Suprapubic skin (tissue), 4 donors: ENCODE measurements at regions not wholly inside any gene's neighbourhood (a gene's known extent, or its start where the extent isn't known, plus 50 kb on each side); places are given as distances from the start of the nearest gene placed in this dataset.
"Not testable (repeated sequence)": the region's sequence is repeated elsewhere in the genome, so short reads cannot be mapped to it uniquely, and the experiment has no call there.

Source experiments
- DNase-seq, 2 donors: peaks; one replicate each; pipeline ENCODE4 v3.0.0-alpha.2; 2019; ENCODE audit warnings: low spot score in 2 of 2
- H3K27ac ChIP-seq: fragments of 200-600 bp; sonication (generic); one replicate; pipeline ENCODE4 v1.5.1; 2019
- H3K27me3 ChIP-seq: fragments of 200-600 bp; sonication (generic); one replicate; pipeline ENCODE4 v1.5.1; 2019
- H3K36me3 ChIP-seq: fragments of 200-600 bp; sonication (generic); one replicate; pipeline ENCODE4 v1.5.1; 2019
- H3K4me1 ChIP-seq: fragments of 200-600 bp; sonication (generic); one replicate; pipeline ENCODE4 v1.5.1; 2019
- H3K4me3 ChIP-seq: fragments of 200-600 bp; sonication (generic); one replicate; pipeline ENCODE4 v1.5.1; 2019; ENCODE audit warnings: mild to moderate bottlenecking
- H3K9me3 ChIP-seq: fragments of 200-600 bp; sonication (generic); one replicate; pipeline ENCODE4 v1.5.1; 2019
- EP300 ChIP-seq: sonication (generic); formaldehyde crosslinking; IDR thresholded peaks from one replicate; pipeline ENCODE4 v1.6.1; 2017; ENCODE audit warnings: antibody characterized with exemption
- POLR2A ChIP-seq, 2 donors: fragments of 450-650 bp; IDR thresholded peaks; one replicate each; pipeline ENCODE4 v1.6.1; 2017; ENCODE audit warnings: antibody characterized with exemption in 2 of 2, mild to moderate bottlenecking in 2 of 2, moderate library complexity in 2 of 2
- POLR2AphosphoS5 ChIP-seq, 3 donors: sonication (generic); formaldehyde crosslinking; IDR thresholded peaks; one replicate each; pipeline ENCODE4 v1.6.1; 2017; ENCODE audit warnings: antibody characterized with exemption in 3 of 3
- whole genome bisulfite sequencing: methylation state at CpG from one replicate; pipeline ENCODE4 v1.1.5; 2018; 5-methylcytosine and 5-hydroxymethylcytosine counted together
- TF ChIP-seq, protein P1 (sequence below), 2 donors: fragments of 200-600 bp in 1 of 2; fragments of 450-650 bp in 1 of 2; sonication (generic) in 1 of 2; IDR thresholded peaks; one replicate each; pipeline ENCODE4 v1.5.1; 2016 to 2019; ENCODE audit warnings: antibody characterized with exemption in 2 of 2, mild to moderate bottlenecking in 1 of 2, moderate library complexity in 1 of 2

DNA sequence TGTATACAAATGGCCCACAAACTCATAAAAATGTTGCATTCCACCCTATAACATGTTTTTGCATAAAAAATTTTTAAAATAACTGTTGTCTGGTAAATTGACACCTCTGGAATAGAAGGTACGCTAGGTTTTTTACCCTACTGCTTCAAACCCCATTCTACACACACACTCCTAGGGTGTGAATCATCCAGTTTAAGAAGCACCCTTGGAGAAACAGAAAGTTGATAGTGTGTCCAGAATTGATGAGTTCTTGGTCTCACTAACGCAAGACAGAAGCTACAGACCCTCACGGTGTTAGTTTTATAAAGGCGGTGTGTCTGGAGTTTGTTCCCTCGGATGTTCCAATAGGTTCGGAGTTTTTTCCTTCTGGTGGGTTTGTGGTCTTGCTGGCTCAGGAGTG is 158.5 kb downstream of the KLRB1 start:
- Histone ChIP-seq H3K4me1 (peaks cover 9% of the 10 kb centered on the region), H3K9me3 (no peaks in the 10 kb centered on the region), H3K36me3 (no peaks in the 10 kb centered on the region), H3K27me3 (no peaks in the 10 kb centered on the region), H3K4me3 (peak overlapping the region; percentile 63), H3K27ac (no peak overlapping the region)
- WGBS = 71% methylated on average over 6 of the region's 6 CpGs
- no peak for DNase-seq
- TF ChIP-seq, protein P1, sequence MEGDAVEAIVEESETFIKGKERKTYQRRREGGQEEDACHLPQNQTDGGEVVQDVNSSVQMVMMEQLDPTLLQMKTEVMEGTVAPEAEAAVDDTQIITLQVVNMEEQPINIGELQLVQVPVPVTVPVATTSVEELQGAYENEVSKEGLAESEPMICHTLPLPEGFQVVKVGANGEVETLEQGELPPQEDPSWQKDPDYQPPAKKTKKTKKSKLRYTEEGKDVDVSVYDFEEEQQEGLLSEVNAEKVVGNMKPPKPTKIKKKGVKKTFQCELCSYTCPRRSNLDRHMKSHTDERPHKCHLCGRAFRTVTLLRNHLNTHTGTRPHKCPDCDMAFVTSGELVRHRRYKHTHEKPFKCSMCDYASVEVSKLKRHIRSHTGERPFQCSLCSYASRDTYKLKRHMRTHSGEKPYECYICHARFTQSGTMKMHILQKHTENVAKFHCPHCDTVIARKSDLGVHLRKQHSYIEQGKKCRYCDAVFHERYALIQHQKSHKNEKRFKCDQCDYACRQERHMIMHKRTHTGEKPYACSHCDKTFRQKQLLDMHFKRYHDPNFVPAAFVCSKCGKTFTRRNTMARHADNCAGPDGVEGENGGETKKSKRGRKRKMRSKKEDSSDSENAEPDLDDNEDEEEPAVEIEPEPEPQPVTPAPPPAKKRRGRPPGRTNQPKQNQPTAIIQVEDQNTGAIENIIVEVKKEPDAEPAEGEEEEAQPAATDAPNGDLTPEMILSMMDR (IDR thresholded peaks at IDR 0.05) = no peak
- TF ChIP-seq EP300 = no peak
- TF ChIP-seq POLR2A (IDR thresholded peaks at IDR 0.05) = no peak
- TF ChIP-seq POLR2AphosphoS5 (IDR thresholded peaks at IDR 0.05) = no peak

DNA sequence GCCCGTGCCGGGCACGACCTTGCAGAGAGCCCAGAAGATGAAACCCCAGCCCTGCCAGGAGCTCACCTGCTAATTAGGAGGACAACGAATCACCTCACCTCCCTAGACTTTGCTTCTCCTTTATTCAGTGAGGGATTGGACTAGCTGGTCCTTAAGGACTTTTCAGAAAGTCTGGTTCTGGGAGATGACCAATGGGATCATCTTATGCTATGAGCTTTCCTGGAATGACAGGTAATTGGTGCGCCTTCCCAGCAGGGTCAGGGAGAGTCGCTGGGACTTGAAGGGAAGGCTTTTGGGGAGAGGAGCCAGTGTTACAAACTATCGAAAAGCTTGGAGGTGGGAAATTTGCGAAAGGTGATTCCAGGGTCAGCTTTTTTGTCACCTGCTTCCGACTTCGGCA is 159.1 kb downstream of the KLRB1 start:
- H3K27ac ChIP-seq, H3K4me1 ChIP-seq, H3K36me3 ChIP-seq, H3K27me3 ChIP-seq, H3K9me3 ChIP-seq, DNase-seq: not testable (repeated sequence)
- 47% methylated on average over 7 of the region's 10 CpGs for WGBS
- peak overlapping the region; percentile 63 for H3K4me3 ChIP-seq

DNA sequence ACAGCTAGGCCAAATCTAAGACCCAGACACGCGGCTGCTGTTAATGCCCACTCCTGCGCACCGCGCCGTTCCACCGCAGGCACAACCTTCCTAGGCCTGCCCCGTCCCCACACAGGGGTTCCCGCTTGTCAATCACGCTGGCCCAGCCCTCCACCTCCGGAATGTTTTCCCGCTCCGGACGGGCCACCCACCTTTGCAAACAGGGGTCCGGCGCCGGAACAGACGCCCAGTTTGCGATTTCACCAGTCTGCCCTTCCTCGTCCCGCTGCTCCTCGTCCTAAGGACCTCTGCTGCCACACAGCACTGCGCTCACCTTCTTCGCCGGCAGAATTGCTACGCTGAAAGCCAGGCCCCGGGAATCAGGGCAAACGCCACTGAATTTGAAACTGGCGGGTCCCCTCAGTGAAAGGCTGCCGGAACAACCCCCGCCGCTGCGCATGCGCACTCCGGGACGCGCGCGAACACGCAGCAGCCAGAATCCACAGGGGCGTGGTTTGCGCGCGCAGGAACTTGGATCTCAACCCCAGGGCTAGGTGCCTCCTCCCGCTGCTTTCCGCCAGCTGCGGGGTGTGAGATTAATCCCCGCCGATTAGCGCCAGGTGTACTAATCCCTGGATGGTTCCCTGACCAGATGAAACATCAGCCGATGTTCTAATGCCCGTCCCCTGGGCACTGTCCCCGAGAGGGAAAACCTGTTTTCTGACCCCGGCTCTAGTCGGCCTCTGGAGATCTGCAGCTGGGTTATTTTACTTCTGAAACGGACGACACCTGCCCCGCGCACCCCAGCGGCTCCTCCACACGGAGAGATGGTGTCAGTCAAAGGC is 159.7 kb downstream of the KLRB1 start:
- not testable (repeated sequence) for H3K9me3 ChIP-seq, H3K27ac ChIP-seq, H3K36me3 ChIP-seq, H3K27me3 ChIP-seq, H3K4me1 ChIP-seq
- WGBS = 0% methylated on average over 27 of the region's 61 CpGs
- H3K4me3 ChIP-seq = peak overlapping the region; percentile 63
- peak; percentile 91 to 94 for DNase-seq

DNA sequence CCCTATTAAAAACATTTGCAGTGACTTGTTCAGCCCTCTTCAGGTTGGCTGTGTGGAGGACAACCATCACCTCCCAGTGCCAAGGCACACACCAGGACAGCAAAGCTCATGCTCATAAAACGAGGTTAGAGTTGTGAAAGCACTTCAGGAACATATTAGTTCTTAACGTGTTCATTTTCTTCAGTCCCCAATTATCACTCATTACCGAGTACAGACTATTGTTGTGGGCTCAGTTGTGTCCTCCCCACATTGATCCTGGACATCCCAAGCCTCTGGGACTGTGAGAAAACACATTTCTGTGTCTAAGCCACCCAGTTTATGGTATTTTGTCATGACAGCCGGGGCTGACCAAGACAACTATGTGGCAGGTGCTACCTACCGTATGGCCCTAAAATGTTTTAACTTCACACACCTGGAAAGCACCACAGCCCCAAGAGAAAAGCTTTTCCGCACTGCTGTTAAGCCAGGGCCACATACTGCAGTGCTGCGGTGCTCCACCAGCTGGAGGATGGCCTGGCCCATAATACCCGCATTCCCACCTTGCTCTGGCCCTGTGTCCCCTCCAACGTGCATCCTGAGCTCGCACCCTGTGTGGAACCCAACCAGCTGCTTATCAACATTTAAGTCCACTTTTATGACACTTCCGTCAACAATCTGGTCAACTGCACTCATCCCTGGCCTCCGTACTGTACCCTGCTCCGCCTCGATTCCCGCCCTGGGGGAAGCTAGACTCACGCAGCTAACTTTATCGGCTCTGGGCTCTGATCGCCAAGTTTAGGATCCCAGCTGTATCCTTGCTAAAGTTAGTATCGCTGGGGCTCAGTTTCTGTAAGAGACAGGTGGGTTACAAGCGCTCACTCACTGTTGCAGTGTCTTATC is 160.6 kb downstream of the KLRB1 start:
- WGBS = 23% methylated on average over 17 of the region's 20 CpGs
- H3K4me3 ChIP-seq = peak overlapping the region; percentile 63

DNA sequence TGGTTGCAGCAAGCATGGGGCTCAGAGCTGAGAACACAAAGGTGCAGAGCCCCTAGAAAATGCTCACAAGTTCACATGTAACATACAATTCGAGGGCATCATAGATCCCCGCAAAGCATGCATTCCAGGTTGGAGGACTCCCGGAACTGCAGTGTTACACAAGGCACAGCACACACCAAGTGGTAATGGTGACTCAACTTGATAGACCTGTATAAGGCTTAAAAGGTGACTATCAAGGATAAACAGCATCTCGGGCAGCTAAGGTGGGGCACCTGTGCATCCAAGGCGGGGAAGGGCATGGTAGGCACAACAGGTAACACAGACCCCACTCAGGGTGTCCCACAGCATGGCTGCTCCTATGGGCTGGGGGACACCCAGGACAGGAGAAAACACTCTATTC is 167.3 kb downstream of the KLRB1 start:
- H3K9me3 ChIP-seq, DNase-seq, H3K27me3 ChIP-seq, H3K36me3 ChIP-seq, H3K4me3 ChIP-seq, H3K27ac ChIP-seq, H3K4me1 ChIP-seq: not testable (repeated sequence)
- WGBS = 100% methylated on average over 1 of the region's 5 CpGs

More for the DNA sequence above, 160.6 kb downstream of the KLRB1 start:
- H3K9me3 ChIP-seq, H3K4me1 ChIP-seq, DNase-seq, H3K27ac ChIP-seq, H3K27me3 ChIP-seq, H3K36me3 ChIP-seq: not testable (repeated sequence)

DNA sequence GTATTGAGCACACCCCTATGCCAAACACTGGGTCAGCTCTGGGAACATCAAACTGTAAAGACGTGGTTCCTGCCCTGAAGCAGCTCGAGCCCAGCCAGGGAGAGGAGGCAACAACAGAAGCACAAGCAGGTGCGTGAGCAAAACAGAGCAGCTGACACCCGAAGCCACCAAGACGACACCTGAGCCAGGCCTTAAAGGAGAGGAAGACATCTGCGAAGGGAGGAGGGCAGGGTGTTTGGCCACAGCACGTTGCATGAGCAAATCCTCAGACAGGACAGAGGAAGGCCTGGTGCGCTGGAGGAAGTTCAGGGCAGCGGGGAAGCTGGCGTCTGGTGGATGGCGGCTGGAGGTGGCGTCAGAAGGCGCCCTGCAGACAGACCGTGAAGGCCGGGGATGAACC is 172.0 kb downstream of the KLRB1 start:
- not testable (repeated sequence) for H3K27ac ChIP-seq, H3K36me3 ChIP-seq, H3K4me3 ChIP-seq, DNase-seq, H3K27me3 ChIP-seq, H3K4me1 ChIP-seq, H3K9me3 ChIP-seq
- 94% methylated on average over 7 of the region's 15 CpGs for WGBS

DNA sequence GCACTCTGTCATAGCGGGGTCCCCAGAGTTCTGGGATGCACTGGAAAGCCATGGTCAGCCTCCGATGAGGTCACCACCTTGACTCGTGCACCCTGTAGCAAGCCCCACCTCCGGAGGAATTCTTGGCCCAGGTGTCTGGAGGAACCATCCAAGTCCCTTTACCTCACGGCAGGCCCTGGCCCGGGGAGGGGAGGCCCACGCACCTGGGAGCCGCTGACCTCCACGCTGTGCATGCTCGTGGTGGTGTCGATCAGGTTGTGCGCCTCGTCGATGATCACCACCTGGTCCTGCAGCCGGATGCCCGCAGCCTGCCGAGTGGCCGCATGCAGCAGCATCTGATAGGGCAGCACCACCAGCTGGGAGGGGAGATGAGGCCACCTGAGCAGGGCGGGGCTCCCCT is 177.3 kb downstream of the KLRB1 start:
- H3K27ac ChIP-seq, H3K27me3 ChIP-seq, H3K36me3 ChIP-seq, H3K9me3 ChIP-seq, H3K4me3 ChIP-seq, H3K4me1 ChIP-seq: not testable (repeated sequence)
- DNase-seq = peak in 1 of 2 donors; percentile 76
- no CpG with 5 or more reads among the region's 19 CpGs for WGBS

DNA sequence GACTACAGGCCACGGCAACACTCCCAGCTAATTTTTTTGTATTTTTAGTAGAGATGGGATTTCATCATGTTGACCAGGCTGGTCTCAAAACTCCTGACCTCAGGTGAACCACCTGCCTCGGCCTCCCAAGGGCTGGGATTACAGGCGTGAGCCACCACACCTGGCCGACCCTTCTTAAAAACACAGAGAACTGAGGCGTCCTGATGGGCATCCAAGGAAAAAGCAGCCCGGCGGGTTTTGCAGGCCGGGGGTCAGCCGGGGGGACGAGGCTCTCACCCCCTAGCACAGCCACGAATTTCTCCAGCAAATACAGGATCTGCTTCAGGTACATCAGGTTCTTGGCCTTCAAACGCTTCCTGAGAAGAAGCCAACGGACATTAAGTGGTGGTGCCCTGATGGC is 178.9 kb downstream of the KLRB1 start:
- not testable (repeated sequence) for H3K4me1 ChIP-seq, H3K9me3 ChIP-seq, H3K4me3 ChIP-seq, DNase-seq, H3K36me3 ChIP-seq, H3K27ac ChIP-seq, H3K27me3 ChIP-seq
- 94% methylated on average over 11 of the region's 13 CpGs for WGBS

DNA sequence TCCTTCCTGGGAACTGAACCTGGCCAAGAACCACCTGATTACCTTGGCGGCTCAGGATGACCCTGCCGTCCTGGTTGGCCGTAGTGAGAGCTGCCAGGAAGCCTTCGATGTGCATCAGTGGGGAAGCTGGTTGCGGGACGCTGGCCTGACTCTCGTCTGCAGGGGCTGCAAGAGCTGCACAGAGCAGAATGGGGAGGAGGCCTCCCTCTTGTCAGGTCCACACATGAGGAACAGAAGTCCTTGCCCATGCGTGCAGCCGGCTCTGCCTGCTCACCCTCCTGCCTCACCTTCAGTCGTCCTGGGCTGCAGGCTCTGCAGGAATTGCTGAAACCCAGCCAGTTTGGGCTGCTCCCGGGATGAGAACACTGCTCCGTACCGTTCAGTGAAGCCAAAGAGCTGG is 182.3 kb downstream of the KLRB1 start:
- H3K9me3 ChIP-seq, H3K27me3 ChIP-seq, H3K36me3 ChIP-seq, H3K4me1 ChIP-seq, H3K27ac ChIP-seq, H3K4me3 ChIP-seq: not testable (repeated sequence)
- DNase-seq = peak in 1 of 2 donors; percentile 55
- WGBS = no CpG with 5 or more reads among the region's 13 CpGs

DNA sequence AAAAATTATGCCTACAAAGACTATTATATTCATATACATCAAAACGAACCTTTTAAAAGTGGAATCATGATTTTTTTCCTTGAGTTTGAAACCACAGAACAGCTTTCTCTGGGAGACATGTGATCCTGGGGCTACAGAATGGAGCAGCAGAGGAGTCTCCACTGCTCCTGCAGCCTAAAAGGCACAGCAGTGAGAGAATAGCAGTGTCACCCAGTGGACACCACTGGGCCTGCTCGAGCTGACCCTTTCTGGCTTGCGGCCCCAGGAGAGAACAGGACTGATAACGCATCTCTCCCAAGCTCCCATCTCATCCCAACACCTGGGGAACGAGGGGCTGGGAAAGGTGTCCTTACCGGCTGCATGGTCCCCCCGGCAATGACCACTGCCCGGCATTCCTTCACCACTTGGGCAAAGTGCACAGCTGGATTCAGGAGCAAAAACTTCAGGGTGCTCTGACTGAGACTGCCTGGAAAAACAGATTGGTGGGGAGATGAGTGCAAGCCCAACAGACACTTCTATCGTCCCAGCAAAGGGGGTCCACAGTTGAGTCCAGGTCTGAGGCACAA is 183.5 kb downstream of the KLRB1 start:
- H3K27me3 ChIP-seq, H3K27ac ChIP-seq, H3K4me1 ChIP-seq, DNase-seq, H3K36me3 ChIP-seq, H3K4me3 ChIP-seq, H3K9me3 ChIP-seq: not testable (repeated sequence)
- WGBS = 84% methylated on average over 7 of the region's 9 CpGs

DNA sequence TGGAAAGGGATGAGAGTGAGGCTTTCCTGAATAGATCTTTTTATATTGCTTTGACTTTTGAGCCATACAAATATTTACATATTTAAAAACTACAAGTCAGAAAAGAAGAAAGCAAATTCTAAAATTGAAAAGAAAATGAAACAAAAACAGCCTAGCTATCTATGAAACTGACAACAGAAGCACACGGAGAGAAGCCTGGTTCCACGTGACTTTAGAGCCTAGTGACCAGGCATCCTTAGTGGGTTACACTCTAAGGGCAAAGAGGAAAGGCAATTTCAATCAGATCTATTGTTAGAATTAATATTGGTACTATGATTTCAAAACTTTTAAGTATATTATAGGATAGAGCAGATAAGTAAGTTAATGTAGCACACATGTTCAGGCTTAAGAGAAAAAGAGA is 185.0 kb downstream of the KLRB1 start:
- 80% methylated on average over 1 of the region's 2 CpGs for WGBS
- H3K4me3 ChIP-seq, H3K36me3 ChIP-seq, DNase-seq, H3K4me1 ChIP-seq, H3K27me3 ChIP-seq, H3K9me3 ChIP-seq, H3K27ac ChIP-seq: not testable (repeated sequence)

DNA sequence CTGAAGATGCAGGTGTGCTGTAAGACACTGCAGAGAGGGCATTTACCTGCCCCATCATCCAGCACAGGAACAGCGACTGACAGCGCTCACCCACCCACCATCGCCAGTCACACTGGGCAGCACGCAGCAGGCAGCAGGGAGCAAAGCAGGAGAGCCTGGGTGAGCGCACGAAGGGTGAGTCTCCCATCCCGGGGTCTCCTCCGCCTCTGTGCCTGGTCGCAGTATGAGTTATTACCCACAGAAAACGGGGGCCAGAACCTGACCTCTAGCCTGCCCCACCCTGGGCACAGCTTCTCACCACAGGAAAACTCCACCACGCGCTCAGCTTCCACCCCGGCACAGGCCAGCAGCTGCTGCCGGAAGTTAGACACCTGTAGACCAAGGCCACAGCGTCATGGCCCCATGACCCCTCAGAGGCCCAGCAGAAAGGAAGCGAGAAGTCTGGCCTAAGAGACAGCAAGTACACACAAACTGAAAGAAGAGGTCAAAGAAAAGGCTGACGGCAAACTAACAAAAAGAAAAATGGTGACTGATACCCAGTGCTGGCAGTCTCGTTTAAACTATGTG is 186.1 kb downstream of the KLRB1 start:
- not testable (repeated sequence) for H3K4me1 ChIP-seq, DNase-seq, H3K27me3 ChIP-seq, H3K27ac ChIP-seq, H3K9me3 ChIP-seq, H3K36me3 ChIP-seq, H3K4me3 ChIP-seq
- 81% methylated on average over 5 of the region's 18 CpGs for WGBS
